GM21360 (cell line): ENCODE measurements at regions not wholly inside any gene's neighbourhood (a gene's known extent, or its start where the extent isn't known, plus 50 kb on each side); places are given as distances from the start of the nearest gene placed in this dataset.
"Not testable (repeated sequence)": the region's sequence is repeated elsewhere in the genome, so short reads cannot be mapped to it uniquely, and the experiment has no call there.

Experiments used
- ATAC-seq: cut with Tn5 transposase; IDR thresholded peaks from one replicate; pipeline ENCODE4 v1.9.1; 2021; ENCODE audit warnings: mild to moderate bottlenecking, moderate library complexity; ENCODE audit not compliant: unreplicated experiment

- ATAC-seq: not testable (repeated sequence)
These were observed 192.5 kb downstream of the ANKRD36 start for GRCh38 chr2:97305426-97305825.

DNA sequence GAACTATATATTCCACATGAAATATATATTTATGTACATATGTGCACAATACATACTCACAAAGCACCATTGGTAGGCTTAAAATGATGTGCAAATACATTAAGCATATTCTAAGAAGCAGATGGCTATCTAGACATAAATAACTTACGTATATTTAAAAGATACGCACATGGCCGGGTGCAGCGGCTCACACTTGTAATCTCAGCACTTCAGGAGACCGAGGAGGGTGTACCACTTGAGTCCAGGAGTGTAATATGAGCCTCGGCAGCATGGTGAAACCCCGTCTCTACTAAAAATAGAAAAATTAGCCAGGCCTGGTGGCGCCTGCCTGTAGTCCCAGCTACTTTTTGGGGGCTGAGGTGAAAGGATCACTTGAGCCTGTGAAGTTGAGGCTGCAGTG, 189.9 kb downstream of the ANKRD36 start:
- not testable (repeated sequence) for ATAC-seq

DNA sequence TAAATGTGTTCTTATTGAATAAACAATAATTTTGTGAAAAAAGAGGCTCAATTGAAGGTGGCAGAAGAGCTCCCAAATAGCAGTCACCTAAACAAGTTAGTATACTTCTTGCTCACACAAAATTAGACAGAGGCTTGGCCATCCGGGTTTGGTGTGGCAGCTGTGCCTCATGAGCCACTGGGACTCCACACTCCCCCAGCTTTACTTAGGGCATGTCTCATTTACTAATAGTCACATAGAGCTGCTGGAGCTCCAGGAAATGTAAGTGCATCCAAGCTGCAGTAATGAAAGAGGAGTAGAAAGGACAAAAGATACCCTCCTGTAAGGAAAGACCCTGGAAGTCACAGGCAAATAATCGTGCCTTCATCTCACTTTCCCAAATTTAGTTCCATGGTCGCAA, 188.8 kb downstream of the ANKRD36 start:
- ATAC-seq: not testable (repeated sequence)
